ENCODE measurements at regions not wholly inside any gene's neighbourhood (a gene's known extent, or its start where the extent isn't known, plus 50 kb on each side); places are given as distances from the start of the nearest gene placed in this dataset.

DNA sequence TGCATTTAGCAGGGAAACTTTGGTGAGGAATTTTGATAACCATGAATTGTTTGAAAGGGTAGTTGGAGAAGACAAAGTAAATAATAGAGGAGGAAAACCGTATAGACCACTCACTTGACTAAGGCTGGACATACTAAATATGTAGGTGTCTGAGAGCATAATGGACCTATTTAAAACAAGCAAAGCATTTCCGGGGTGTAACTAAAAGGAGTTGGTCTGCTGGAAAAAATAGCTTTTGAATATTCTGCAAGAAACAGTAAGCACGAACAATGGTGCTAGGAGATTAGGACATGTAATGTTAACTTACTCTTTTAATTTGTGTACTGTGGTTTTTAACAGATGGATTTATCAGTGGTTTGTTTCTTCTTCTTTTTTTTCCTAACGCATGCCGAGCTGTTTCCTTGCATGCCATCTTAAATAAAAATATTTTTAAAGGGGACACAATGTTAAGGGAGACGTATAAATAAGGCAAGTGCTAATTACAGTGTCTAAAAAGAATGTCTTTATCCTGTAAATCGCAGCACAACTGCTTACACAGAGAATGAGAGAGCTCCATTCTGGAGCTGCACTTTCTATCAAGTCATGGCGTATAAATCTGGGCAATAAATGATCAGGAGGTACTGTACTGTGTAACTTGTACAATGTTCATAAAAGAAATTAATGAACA, 492.1 kb downstream of the LMO4 start:
- no peak for DNase-seq (ENCODE audit: low read depth in 2 of 2)

DNA sequence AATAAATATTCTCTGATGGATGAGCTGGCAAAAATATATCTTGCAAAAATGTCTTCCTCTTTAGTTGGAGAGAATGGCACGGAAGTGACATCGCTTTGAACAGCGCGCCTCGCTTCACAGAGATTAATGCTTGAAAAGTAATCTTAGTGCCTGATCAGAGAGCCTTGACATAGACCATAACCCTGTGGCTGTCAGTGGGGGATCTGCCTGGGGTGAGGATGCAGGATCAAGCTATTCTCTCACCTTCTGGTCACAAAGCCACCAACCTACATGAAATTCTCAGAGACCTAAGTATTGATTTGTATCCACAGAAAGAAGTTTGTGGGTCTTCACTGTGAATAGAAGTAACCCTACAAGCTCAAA, 492.6 kb downstream of the LMO4 start:
- no peak for DNase-seq (ENCODE audit: low read depth in 2 of 2)

DNA sequence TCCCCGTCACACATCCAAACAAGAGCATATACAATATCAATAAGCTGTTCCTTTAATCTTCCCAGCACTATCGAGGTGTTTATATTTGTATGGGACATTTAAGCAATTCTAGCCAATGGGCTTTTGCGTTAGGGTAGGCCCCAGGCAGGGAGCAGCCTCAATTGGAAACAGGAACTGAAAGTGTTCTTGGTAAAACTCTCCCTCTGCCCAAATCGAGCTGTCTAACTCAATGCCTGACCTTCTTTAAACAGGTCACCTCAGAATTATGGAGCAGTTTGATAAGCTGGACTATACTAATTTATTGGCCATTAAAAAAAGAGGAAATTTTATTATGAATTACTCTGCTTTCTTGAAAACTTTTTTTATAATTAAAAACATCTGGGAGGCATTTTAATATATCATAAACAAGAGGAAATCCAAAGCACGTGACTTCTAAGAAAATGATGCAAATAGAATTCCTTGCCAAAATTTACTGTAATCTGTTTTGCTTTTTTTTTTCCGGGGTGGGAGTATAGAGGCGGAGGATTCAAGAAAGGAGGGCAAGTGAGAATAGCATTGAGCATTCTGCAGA, 498.1 kb downstream of the LMO4 start:
- DNase-seq (ENCODE audit: low read depth in 2 of 2), result no peak

DNA sequence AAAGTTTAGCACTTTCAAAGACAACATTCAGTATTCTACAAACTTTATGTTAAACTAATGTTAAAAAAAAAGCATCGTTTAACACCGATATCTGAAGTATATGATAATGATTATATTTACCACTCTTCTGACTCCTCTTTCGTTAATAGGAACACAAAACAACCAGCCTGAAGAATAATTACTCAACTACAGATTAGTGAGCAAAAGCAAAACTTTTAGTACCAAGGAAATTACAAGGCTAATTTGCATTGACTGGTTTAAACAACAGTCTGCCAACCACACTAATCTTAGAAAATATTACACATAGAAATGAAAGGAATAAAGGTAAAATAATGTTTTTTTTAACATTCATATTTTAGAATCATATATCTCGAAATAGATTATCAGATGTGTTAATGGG, 500.7 kb downstream of the LMO4 start:
- no peak for DNase-seq (ENCODE audit: low read depth in 2 of 2)

DNA sequence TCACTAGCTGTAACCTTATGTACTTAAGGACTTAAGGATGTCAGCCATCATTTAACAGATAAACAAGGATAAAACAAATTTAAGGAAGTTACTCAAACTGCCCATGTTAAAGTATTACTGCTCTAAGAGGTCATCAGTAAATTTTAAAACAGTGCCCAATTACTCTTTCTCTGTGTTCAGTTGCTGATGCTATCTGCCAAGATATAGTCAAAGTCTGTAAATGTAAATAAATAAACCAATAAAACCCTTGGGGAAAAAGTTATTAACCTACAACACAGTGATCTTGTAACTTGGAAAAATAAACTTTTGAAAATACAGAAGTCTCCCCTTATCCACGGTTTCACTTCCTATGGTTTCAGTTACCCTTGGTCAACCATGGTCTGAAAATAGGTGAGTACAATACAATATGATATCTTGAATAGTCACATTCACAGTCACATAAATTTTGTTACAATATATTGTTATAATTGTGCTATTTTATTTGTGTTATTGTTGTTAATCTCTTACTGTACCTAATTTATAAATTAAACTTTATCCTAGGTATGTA, 501.8 kb downstream of the LMO4 start:
- DNase-seq (ENCODE audit: low read depth in 2 of 2), result no peak

DNA sequence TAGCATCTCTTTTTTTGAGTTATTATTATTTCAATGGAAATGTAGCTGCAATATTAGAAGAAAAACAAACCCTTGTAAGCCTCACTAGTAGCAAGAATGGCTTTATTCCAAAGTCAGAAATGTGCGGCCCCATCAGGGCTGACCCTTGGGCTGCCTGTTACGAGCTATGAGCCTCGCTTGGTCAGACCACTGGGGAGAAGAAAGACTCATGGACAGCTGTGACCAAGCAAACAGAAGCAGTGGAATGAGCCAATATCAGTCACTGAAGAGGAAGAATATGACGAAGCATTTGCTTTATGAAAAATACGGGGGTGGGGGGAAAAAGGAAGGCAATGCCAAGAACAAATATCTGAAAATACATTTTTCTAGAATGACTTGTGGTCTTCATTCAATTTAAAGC, 504.5 kb downstream of the LMO4 start:
- no peak for DNase-seq (ENCODE audit: low read depth in 2 of 2)

DNA sequence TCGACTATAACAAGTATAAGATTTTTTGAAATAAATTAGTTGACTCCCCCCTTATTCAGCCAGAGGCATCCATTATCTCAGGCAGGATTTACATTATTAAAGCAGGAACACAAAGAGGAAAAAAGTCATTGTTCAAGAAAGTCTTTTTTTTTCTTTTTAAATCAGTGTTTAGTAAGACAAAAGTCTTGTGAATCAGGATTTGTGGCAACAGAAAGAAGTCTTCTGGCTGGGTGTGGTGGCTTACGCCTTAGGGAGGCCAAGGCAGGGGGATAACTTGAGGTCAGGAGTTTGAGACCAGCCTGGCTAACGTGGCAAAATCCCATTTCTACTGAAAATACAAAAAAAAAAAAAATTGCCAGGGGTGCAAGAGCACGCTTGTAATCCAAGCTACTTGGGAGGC, 505.5 kb downstream of the LMO4 start:
- no peak for DNase-seq (ENCODE audit: low read depth in 2 of 2)

DNA sequence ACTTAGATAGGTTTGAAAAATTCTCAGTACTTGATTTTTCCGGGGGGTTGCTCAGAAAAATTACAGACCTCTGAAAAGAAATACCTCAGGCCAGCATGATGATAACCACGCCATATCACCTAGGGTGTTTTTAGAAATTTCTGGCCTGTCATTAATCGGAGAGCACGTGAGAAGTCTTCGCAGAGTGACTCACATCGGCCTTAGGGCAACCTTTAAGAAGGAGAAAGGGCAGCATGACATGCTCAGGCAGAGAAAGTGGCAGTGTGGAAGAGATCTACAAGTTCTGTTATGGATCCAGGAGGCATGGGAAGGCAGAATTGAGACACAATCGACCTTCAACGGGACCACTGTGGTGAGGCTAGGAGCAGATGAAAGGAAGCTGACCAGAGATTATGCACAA, 506.3 kb downstream of the LMO4 start:
- no peak for DNase-seq (ENCODE audit: low read depth in 2 of 2)

DNA sequence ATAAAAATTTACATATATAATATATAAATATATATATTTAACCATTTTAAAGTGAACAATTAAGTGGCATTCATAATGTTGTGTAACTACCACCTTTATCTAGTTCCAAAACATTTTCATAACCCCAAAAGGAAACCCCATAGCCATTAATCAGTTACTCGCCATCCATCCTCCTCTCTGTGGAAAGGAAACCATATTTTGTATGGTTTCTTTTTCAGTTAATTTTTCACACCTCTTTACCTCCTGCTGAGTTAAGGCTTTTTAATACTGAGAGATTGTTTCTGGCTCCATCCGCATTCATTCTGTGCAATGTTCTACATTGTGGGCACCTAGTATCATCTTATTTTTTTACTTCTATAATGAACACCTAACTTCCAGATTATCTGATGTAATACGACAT, 512.1 kb downstream of the LMO4 start:
- no peak for DNase-seq (ENCODE audit: low read depth in 2 of 2)

DNA sequence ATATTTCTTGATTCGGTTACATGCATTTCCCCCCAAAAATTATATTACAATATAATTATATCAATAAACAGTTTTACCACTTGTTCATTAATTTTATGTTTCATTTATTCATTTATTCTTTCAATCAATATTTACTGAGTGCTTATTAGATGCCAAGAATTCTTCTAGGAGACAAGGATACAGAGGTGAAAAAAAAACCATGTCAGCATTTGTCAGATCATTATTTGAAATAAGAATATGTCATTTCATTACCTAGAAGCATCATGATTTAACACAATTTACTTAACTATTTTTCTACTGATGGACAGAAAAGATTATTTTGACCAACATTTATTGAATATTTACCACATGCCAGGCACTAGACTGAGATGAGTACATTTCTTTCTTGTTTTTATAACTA, 512.7 kb downstream of the LMO4 start:
- DNase-seq (ENCODE audit: low read depth in 2 of 2), result no peak

DNA sequence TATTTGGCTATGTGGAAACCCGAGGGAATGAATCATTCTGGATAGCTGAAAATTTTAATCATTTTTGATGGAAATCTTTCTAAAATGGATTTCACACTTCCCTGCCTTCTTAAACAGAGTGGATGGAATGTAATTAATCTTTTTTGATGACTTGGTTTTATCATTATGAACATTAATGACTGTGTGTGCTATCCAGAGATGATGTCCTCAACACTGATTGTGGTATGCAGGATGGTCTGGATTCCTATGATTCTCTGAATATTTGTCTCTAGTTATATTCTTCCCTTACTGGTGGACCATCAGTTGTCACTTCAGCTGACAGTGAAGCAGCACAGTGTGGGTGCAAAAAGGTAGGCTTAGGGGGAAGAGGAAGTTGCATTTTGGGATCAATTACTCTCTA, 513.5 kb downstream of the LMO4 start:
- no peak for DNase-seq (ENCODE audit: low read depth in 2 of 2)

DNA sequence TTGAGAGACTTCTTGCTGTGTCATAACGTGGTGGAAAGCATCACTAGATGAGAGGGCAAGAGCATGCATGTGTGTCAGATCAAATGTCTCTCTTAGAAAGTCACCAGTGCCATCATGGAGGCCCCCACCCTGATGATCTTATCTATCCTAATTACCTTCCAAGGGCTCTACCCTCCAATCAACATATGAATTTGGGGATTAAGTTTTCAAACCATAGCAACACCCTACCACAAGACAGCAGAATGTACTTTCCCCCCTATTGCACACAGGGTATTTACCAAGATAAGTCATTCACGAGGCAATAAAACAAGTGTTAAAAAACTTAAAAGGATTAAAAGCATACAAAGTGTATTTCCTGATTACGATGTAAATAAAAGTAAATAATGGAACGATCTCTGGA, 515.6 kb downstream of the LMO4 start:
- DNase-seq (ENCODE audit: low read depth in 2 of 2), result no peak

DNA sequence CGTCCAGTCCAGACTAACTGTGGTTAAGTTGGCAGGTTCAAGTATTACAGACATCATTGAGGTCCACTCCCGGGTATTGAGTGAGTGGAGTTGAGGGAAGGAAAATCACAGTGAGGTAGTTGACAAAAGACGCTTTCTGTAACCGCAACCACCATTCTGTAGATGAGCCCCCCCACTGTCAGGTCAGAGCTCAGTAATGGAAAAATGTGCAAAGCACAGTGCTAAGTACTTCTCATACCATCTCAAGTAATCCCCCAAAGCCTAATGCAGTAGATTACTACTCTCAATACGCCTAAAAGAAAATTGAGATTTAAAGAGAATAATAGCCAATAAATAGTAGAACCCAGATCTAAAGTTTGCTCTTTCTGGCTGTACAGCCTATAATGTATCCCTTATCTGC, 522.8 kb downstream of the LMO4 start:
- no peak for DNase-seq (ENCODE audit: low read depth in 2 of 2)

GRCh38 chr1:87852410-87853161, 523.9 kb downstream of the LMO4 start:
- no peak for DNase-seq (ENCODE audit: low read depth in 2 of 2)

DNA sequence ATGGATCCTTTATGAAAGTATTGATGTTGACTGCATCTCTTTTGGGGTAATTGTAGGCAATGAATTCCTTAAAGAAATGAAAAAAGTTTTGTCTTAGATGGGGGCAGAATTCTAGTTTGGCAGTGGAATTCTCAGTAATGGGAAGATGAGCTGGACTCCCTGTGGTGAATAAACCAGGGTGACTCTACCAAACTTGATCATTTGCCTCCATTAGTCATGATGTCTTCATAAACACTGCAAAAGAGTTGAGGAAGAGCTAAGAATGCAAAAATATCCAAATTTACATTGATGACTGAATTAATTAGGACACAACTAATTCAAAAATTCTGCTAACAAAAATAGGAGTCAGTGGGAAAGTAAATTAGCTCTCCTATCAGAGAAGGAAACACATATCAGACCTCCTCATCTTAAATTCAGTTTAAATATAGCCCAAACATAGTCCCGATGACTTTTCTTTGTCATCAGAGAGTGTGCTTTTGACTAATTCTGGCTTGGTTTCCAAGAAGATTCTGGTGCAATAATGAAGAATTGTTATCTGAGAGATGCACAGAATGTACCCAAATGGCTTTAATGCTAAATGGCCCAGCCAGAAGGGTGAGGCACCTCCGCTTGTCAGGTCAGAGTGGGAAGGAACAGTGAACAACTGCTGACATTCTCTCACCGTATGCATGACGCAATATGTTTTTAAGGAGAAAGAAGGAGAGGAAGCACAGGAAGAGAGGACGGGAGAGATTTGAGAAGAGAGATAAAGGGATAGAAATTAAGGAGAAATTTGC, 525.1 kb downstream of the LMO4 start:
- no peak for DNase-seq (ENCODE audit: low read depth in 2 of 2)

DNA sequence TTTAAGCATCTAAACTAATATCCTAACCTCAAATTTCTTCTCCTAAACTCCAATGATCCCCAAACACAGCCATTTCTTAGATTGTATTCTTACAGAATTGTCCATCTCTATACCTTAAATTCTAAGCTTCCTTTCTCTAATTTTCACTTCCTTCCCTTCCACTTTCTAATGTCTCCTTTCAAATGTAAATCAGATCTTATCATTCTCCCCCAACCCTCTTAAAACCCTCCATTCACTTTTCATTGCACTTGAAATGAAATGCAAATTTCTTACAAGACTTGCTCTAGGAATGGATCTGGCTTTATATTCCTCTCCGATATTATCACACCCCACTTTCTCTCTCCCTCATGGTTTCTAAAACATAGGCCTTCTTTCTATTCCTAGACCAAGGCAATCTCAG, 534.6 kb downstream of the LMO4 start:
- DNase-seq (ENCODE audit: low read depth in 2 of 2), result no peak

DNA sequence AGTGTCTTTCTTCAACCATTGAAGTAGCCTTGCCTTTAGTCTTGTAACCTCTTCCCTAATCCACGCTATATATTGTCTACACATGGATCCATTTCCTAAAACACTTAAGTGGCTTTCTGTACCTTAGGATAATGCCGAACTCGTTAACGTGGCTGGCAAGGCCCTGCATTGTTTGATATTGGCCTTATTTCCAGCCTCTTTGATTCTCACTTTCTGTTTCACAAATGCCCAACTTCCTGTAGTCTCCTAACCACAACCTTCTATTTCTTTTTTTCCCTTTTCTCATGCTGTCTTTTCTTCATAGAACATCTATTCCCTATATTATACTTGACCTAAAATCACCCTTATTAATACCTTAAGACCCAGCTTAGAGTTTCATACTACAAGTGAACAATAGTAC, 536.0 kb downstream of the LMO4 start:
- DNase-seq (ENCODE audit: low read depth in 2 of 2), result no peak

- no peak for DNase-seq (ENCODE audit: low read depth in 2 of 2)
Observed at GRCh38 chr1:87866416-87866815, 537.7 kb downstream of the LMO4 start.

DNA sequence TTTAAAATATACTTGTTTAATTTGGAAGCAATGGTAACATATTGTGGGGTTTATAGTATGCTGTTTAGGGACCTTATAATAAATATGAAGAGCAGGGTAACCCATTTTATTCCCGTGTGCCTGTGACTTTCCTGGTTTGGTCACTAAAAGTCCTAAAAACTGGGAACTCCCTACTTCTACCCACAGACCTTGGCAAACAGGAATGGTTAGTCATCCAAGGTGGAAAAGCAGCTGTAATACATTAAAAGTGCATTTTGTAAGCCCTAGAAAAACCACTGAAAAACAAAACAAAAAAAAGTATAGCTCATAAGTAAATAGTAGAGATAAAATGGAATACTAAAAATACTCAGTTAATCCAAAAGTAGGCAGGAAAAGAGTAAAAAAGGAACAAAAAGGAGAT, 538.9 kb downstream of the LMO4 start:
- no peak for DNase-seq (ENCODE audit: low read depth in 2 of 2)

DNA sequence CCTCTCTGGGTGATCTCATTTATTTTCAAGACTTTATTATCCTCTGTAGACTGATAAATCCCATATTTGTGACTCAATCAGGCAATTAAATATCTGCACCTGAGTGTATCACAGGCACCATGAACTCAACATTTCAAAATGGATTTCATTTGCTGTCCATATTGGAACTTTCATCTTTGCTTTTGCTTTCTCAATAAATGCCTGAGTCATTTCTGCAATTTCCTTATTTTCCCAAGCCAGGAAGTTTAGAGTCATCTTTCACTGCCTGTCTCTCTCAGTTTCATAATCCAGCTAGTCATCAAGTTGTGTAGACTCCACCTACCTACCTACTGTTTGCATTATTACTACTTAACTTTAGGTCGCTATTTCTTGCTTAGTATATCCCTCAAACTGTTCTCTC, 540.9 kb downstream of the LMO4 start:
- DNase-seq (ENCODE audit: low read depth in 2 of 2), result no peak

- DNase-seq (ENCODE audit: low read depth in 2 of 2), result no peak
Observed at GRCh38 chr1:87872189-87872588, 543.5 kb downstream of the LMO4 start.

- DNase-seq (ENCODE audit: low read depth in 2 of 2), result no peak
Observed at GRCh38 chr1:87872692-87873091, 544.0 kb downstream of the LMO4 start.

Measured in stimulated activated CD8-positive, alpha-beta memory T cell treated with anti-CD3 and anti-CD28 coated beads, Interleukin-2, amount 100 ng/mL, for 1 hour (primary cell).